GM23248 (cell line): ENCODE measurements at regions not wholly inside any gene's neighbourhood (a gene's known extent, or its start where the extent isn't known, plus 50 kb on each side); places are given as distances from the start of the nearest gene placed in this dataset.

ENCODE experiments used
- EZH2 ChIP-seq: fragments of 200-600 bp; sonication (generic); IDR thresholded peaks from 2 replicates; pipeline ENCODE4 v1.6.1; 2018; ENCODE audit warnings: antibody characterized with exemption, mild to moderate bottlenecking; ENCODE audit not compliant: insufficient read depth, poor library complexity, severe bottlenecking
- EZH2phosphoT487 ChIP-seq: fragments of 200-600 bp; sonication (generic); IDR thresholded peaks from 2 replicates; pipeline ENCODE4 v1.6.1; 2018; ENCODE audit warnings: antibody characterized with exemption, moderate library complexity, mild to moderate bottlenecking, low read depth; ENCODE audit not compliant: insufficient read depth

- TF ChIP-seq EZH2: no peak
- TF ChIP-seq EZH2phosphoT487: no peak
Measured at GRCh38 chr16:65655802-65656201, 533.9 kb upstream of the CDH11 start.
